ENCODE measurements at regions not wholly inside any gene's neighbourhood (a gene's known extent, or its start where the extent isn't known, plus 50 kb on each side); places are given as distances from the start of the nearest gene placed in this dataset.

DNA sequence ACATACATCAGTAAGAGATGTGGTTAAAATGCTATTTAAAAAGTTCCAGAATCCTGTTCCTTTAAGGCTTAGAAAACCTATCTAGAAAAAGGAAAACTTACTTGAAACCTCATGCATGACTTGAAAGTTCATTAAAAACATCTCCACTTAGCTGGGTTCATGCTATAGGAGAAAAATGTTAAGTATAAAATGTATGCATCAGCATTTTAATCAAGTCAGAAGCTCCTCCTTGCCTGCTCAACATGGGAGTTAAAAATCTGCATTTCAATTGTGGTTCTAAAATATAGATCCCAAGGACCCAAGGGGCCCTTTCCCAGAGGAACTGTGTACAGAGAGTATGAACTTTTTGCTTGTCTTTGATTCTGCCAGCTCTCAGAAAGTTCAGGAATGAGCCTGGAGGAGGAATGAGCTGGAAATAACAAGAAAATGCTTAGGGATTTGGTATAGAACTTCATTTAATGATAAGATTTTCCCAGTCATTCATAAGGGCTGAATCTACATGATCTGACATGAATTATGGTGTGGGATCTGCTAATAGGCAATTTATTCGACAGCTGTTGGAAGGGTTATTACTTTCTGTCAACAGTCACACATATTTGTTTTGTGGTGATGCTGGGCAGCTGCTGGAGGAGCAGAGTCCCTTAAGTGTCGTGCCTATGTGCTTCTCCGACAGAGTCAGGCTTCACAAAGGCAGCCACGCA, 85.6 kb upstream of the MTPN start:
- no peak overlapping the region for H3K4me3 ChIP-seq (ENCODE audit: low read depth, low read length)
- DNase-seq (ENCODE audit: low read depth) = no peak
- TF ChIP-seq MYC (IDR thresholded peaks at IDR 0.05; ENCODE audit: low read depth, low read length) (no peak), POLR2A (IDR thresholded peaks at IDR 0.05; ENCODE audit: extremely low read depth, insufficient read length) (no peak), CTCF (IDR thresholded peaks at IDR 0.05; ENCODE audit: low read depth, low read length) (no peak)
- TF ChIP-seq, protein P1, sequence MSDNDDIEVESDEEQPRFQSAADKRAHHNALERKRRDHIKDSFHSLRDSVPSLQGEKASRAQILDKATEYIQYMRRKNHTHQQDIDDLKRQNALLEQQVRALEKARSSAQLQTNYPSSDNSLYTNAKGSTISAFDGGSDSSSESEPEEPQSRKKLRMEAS (IDR thresholded peaks at IDR 0.05; ENCODE audit: low read depth, low read length) = no peak

GRCh38 chr7:136061433-136061832, 84.3 kb upstream of the MTPN start:
- TF ChIP-seq MYC (IDR thresholded peaks at IDR 0.05; ENCODE audit: low read depth, low read length) = no peak
- TF ChIP-seq POLR2A (IDR thresholded peaks at IDR 0.05; ENCODE audit: extremely low read depth, insufficient read length) = no peak
- TF ChIP-seq CTCF (IDR thresholded peaks at IDR 0.05; ENCODE audit: low read depth, low read length) = no peak
- TF ChIP-seq, protein P1 (IDR thresholded peaks at IDR 0.05; ENCODE audit: low read depth, low read length) = no peak
- no peak overlapping the region for H3K4me3 ChIP-seq (ENCODE audit: low read depth, low read length)

GRCh38 chr7:136058546-136058945, 81.4 kb upstream of the MTPN start:
- no peak for DNase-seq (ENCODE audit: low read depth)
- TF ChIP-seq MYC (IDR thresholded peaks at IDR 0.05; ENCODE audit: low read depth, low read length) (no peak), POLR2A (IDR thresholded peaks at IDR 0.05; ENCODE audit: extremely low read depth, insufficient read length) (no peak), CTCF (IDR thresholded peaks at IDR 0.05; ENCODE audit: low read depth, low read length) (no peak)
- TF ChIP-seq, protein P1 (IDR thresholded peaks at IDR 0.05; ENCODE audit: low read depth, low read length) = no peak
- H3K4me3 ChIP-seq (ENCODE audit: low read depth, low read length) = no peak overlapping the region

More at GRCh38 chr7:136061433-136061832, 84.3 kb upstream of the MTPN start:
- DNase-seq (ENCODE audit: low read depth) = no peak

DNA sequence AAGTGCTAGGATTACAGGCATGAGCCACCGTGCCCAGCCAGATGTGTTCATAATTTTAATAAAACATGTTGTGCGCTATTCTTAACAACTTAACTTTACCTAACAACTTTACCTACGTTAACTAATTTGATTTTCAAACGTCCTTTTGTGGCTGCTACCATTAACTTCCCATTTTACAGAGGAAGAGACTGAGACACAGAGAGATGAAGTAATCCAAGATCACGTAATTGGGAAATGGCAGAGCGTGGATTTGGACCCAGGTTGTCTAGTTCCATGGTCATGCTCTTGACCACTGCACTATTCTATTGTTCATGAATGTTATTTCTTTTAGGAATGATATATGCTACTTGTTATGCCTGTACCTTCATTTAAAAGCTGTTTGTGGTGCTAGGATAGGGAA, 80.3 kb upstream of the MTPN start:
- no peak overlapping the region for H3K4me3 ChIP-seq (ENCODE audit: low read depth, low read length)
- TF ChIP-seq, protein P1 (IDR thresholded peaks at IDR 0.05; ENCODE audit: low read depth, low read length) = no peak
- TF ChIP-seq MYC (IDR thresholded peaks at IDR 0.05; ENCODE audit: low read depth, low read length) (no peak), CTCF (IDR thresholded peaks at IDR 0.05; ENCODE audit: low read depth, low read length) (no peak), POLR2A (IDR thresholded peaks at IDR 0.05; ENCODE audit: extremely low read depth, insufficient read length) (no peak)
- DNase-seq (ENCODE audit: low read depth) = no peak

DNA sequence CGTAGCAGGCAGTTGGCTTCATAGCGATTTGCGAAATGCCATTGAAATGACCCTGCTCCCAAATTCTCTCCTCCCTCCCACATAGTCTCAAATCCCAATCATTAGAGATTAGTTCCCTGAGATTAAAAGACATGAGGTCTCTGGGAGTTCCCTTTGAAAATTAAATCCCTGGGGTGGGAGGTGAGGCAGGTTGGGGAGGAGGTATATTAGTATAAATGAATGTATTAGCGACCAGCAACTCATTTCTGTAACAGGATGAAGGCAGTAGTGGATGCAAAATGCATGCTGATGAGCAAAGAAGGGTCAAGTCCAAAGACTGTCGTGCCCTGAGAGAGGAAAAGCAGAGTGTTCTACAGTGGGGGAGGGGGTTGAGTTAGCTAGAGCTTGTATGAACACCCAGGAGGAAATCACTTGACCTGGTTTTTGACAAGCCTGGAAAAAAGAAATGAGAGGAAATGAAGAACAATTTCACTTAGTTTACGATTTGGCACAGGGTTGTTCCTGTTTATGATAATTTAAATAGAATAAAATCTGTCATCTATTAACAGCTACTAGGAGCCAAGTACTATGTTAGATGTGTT, 79.6 kb upstream of the MTPN start:
- no peak overlapping the region for H3K4me3 ChIP-seq (ENCODE audit: low read depth, low read length)
- DNase-seq (ENCODE audit: low read depth) = no peak
- TF ChIP-seq MYC (IDR thresholded peaks at IDR 0.05; ENCODE audit: low read depth, low read length) = no peak
- TF ChIP-seq, protein P1 (IDR thresholded peaks at IDR 0.05; ENCODE audit: low read depth, low read length) = no peak
- TF ChIP-seq POLR2A (IDR thresholded peaks at IDR 0.05; ENCODE audit: extremely low read depth, insufficient read length) = no peak
- TF ChIP-seq CTCF (IDR thresholded peaks at IDR 0.05; ENCODE audit: low read depth, low read length) = no peak

All from NB4 (cell line).